Keratinocyte (primary cell): ENCODE measurements at regions not wholly inside any gene's neighbourhood (a gene's known extent, or its start where the extent isn't known, plus 50 kb on each side); places are given as distances from the start of the nearest gene placed in this dataset.

ENCODE experiments used
- CTCF ChIP-seq, 3 experiments: IDR thresholded peaks in 1 of 3; conservative IDR thresholded peaks in 1 of 3; optimal IDR thresholded peaks in 1 of 3; 2 replicates in 2 of 3; 3 replicates in 1 of 3; pipeline versions ENCODE3 to v1.5.1; 2011; ENCODE audit warnings: low read length in 3 of 3, mild to moderate bottlenecking in 3 of 3, moderate library complexity in 2 of 3, control low read depth in 1 of 3, inconsistent platforms in 1 of 3; ENCODE audit not compliant: insufficient read depth in 2 of 3; ENCODE audit errors: extremely low read depth in 1 of 3
- EZH2 ChIP-seq: IDR thresholded peaks from one replicate; pipeline ENCODE4 v1.6.1; 2012; ENCODE audit warnings: inconsistent platforms, mild to moderate bottlenecking, low read length, moderate library complexity

GRCh38 chr9:4417578-4418325, 72.5 kb upstream of the SLC1A1 start:
- TF ChIP-seq CTCF (optimal IDR thresholded peaks at IDR 0.05 in 1 of 3, IDR thresholded peaks at IDR 0.05 in 1 of 3, conservative IDR thresholded peaks at IDR 0.05 in 1 of 3; ENCODE audit: extremely low read depth in 1 of 3, insufficient read depth in 2 of 3, low read length in 3 of 3) (no peak), EZH2 (no peak)
